NCI-H187 treated with DMSO at 0.1 percent for 48 hours (cell line): ENCODE measurements at regions not wholly inside any gene's neighbourhood (a gene's known extent, or its start where the extent isn't known, plus 50 kb on each side); places are given as distances from the start of the nearest gene placed in this dataset.

ENCODE experiments used
- DNase-seq: peaks from one replicate; lab custom pipeline; 2025; lab: John Stamatoyannopoulos, UW

DNA sequence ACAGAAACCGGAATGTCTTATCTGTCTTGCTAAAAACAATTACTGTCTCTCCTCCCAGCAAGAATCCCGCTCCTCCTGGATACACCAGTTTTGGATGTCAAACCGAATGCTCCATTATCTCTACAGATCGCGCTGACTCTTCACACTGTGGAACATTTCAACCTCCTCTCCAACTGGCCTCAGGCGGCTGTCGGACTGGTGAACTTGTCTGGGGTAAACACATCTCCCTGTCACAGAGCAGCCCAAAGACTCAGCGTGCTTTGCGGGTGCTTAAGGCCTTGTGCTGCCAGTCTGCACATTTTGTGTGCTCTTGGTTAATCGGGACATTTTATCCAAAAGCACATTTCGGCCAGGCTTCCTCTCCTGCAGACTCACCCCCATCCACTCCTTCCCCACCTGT is 173.1 kb downstream of the ICOS start:
- DNase-seq, result no peak

DNA sequence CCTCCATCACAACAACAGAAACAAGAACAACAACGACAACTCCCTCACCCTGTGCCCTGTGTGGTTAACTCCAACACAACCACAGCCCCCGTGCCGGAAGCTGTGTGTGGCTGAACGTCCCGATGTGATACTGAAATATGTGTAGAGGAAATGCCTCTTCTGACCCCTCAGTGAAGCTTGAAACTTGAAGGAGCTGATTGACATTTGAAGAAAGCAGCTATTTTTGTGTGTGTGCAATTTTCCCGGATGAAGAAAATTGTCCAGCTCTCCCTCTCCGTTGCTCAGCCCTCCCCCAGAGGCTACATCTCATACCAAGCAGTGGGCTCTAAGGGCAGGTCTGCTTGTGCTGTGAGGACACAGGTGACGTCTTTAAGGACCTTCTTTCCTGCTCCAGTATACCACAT is 173.8 kb downstream of the ICOS start:
- DNase-seq, result no peak

DNA sequence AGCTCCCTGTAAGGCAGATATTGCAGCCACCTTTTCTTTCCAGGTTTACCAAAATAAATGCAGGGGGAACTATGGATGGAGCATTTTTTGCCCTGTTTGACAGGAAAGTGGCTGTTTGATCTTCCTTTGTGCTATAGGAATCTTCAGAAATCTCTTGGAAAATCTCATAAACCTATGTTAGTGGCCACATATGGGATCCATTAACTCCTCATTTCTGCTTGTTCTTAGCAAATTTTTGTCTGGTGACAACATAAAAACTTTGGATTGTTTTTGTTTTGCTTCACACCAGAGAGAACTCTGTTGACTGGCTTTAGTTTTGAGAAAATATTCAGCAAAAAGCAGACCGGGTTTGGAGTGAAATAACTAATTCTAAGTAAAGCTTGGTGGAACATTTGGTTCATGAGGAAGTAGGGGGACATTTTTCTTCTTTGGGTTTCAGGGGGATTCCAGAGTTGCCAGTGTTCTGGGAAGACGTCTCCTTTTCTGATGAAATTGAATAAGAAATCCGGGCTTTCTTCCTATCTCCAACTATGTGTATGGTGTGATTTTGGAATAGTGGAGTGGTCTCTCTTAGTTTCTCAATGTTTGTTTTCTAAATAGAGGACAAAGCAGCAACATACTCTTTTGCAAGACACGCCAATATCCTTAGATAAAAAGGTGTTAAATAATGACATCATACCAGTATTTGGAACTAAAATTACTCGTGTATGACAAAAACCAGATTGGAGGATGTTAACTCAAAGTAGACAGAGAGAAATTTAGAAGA is 174.4 kb downstream of the ICOS start:
- no peak for DNase-seq

DNA sequence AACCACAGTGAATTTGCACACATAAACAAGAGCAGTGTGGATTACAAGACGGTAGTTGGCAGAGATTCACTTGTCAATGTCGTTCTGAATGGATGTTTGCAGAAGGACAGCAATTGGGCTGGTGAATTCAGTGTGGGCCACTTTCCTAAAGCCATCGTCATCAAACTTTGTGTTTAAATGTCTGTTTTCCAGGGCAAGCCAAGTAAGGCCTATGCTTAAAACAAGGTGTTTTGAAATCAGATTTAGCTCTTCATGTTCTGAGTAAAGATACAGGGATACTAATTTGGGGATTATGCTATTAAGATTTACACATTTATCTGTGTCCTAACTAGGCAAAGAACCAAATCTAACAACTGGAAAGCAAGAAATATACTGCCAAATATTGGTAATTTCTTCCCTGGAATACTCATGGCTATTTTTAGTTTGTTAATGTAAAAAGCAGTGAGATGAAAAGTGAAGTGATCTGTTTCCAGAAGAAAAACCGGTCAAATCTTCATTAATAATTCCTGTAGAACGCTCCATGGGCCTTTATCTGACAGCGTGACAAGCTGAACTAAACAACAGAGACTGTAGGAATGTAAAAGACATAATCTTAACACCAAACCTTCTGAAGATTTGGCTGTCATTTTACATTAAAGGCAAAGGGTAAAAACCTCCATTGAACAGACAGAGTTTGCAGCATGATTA is 175.7 kb downstream of the ICOS start:
- DNase-seq, result no peak

DNA sequence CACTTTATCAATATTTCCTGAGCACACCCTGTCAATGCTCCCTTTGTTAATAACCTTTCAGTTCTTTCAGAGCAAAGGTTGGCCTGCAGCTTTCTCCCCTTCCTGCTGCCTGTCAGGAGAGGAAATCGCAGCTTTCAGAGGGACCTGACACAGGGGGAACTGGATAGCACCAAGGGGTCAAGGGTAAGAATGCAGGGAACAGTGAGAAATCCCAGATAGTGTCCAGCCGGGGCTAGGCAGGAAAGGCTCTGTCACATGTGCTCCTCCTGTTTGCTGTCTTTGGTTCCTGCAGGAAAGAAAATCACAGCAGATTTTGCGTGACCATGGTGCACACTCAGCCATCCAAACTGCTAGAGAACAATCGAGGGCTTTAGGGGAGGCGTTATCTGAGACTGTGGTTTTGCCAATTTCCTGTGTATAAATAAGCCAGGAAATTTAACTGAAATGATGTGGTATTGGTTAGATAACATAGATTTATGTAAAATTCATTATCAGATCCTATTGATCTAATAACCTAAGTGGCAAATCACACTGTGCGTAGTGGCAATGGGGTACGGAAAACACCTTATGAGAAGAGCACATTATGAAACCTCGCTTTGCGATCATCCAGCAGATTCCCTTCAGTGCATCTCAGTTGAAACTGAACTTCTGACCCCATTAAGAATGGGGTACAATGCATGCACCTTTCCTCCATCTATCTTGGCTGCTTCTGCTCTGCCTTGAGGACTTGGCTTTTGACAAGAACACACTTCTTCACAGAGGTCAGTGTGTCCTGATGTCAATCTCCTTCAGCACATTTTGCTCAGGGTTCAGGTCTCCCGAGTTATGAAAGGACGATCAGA is 178.0 kb downstream of the ICOS start:
- DNase-seq, result no peak

DNA sequence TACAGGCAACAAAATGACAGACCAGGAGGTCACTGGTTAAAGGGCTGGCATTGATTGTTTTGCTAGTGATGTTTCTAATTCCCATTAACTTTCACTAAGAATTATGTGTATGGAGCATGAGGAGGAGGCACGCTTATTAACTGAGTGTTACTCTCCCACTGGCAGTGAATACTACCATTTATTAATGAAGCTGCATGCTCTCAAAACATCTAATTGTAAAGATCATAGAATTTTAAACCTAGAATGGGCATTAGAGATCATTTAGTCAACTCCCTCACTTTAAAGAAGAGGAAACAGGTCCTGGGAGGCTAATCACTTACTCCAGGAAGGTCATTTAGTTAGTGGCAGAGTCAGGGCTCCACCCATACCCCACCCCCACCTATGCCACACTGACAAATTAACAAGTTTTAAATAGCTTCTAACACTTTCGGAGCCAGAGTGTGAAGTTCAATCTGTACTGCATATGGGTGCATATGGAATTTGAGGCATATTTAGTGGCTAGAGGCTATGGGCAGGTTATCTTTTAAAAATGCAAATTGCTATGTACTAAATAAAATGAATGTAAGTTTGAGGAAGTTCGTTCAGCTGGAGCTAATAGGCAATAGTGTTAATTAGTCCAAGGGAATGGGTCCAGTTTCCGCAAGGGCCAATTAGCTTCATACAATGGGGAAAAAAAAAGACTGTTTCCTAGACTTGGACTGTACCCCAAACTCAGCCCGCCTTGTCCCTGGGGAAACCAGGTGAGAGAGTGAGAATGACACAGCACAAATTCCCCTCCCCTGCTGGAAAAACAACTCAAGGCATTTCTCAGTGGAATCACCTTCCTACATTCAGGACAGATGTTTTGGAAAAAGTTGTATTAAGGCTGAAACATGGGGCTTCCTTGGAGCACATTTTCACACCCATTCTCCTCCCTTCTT is 178.8 kb downstream of the ICOS start:
- DNase-seq, result no peak

DNA sequence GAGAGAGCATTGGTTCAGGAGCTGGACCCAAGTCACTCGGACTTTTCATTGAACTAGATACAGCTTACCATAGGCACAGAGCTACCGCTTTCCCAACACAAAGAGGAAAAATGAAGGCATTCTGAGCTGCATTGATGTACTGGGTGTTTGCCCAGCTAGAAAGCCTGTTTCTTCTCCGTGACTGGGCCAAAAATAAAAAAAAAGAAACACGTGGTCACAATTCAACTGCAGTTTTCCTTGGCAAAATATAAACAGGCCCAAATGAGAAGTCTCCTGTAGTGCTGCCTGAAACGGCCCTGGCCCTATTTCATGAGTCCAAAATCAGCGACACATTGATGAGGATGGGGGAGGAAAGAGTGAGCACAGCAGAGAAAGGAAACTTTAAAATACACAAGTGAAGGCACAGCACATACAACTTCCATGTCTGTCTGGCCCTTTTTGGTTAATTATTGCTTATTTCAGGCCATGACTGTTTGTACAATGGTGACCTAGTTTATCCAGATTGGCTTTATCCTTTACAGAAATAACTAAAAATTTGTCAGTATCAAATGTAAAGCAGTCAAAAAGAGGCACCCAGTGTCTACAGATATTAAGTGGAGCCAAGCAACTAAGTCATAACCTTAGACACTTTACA is 179.7 kb downstream of the ICOS start:
- no peak for DNase-seq

DNA sequence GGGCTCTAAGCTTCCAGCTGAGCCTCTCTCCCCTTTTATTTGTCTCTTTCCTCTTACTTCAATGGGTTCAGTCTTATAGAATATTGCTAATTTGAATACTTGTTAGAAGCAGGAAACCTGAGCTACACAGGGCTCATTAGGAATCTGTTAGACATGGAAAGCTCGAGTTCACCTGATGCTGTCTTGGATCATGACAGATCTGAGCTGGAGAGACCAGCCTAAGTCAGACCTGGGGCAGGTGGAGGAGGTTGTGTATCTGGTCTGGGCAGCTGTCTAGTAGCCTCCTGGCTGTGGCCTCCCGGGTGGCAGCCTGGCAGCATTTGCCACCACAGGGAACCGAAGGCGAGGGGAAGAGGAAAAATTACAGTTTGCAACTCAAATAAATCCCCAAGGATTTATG is 185.9 kb downstream of the ICOS start:
- DNase-seq, result no peak

DNA sequence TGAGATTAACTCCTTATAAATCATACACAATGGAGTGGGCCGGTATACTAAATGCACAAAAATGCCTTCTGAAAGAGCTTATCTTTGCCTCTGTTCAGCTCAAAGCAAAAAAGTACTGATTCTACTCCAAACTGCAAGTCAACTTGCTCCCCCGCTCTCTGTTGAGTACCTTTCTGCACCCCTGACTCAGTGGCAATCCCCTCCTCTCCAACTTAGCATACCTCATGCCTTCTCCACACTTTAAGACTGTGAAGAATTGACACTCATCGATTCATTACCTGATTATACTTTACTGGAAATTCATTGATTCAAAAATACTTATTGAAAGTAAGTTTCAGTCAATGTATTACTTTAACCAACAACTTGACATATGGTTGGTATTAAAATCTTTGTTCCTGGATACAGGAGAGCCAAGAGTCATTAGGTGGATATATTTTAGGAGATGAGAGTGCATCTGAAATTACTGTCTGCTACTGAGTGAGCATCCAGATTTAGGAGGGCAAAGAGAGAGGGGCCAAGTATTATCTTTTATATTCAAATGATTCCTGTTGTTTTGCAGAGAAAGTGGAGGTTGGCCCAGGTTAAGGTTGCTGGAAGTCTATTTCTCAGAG is 187.7 kb downstream of the ICOS start:
- no peak for DNase-seq

DNA sequence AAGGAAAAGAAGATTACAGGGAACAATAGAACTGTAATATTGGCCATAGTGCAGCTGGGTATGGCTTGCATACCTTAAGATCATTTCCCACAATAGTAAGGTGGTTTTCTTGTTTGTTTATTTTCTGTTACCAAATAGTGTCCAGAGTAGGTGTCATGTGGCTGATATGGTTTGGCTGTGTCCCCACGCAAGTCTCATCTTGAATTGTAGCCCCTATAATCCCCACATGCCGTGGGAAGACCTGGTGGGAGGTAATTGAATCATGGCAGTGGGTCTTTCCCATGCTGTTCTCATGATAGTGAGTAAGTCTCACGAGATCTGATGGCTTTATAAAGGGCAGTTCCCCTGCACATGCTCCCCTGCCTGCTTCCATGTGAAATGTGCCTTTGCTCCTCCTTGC is 190.1 kb downstream of the ICOS start:
- no peak for DNase-seq

DNA sequence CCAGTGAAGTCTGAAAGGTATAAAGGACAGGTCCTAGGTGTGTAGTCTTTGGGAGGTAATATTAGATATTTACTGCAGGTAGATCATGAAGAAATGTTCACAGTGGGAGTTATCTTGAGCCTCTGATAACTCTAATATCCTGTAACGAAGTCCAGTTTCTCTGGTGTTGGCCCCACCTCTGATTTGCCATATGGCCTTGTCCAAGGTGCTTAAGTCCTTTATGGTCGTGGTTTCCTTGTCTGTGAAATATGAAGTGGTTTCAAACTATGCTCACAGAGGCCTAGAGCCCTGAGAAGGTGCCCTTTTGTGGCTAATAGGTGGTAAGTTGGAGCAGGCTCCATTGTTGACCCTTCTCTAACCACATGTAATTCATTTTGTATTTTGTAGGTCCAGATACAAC is 190.7 kb downstream of the ICOS start:
- DNase-seq, result no peak

DNA sequence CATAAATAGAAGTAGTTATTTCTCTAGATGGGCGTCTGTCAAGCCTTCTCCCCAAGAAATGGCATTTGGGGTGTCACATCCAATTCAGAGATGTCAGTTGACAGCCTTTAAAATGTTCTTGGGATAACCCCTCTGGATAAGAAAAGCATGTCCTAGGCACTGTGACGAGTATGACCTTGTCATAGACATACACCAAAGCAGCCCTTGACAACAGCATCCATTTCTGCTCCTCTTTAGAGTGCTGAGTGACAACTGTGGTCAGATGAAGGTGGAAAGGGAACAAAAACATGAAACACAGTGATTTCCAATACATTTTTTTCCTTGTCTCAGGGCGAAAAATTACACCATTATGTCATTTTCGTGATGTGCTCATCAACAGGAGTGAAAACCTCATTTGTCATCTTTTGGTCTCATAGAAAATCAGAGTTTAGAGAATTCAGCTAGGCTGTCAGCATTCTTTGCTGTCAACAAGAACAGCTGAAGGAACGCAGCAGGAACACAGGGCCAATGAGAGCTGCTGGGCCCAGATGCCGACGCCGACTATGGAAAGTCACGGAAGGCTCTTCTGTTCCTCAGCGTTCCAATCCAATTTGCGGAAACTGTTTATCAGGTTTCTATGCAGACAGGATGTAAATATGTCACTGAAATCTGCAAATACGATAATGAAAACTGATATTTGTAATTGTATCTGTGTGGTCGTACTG is 193.2 kb downstream of the ICOS start:
- no peak for DNase-seq

DNA sequence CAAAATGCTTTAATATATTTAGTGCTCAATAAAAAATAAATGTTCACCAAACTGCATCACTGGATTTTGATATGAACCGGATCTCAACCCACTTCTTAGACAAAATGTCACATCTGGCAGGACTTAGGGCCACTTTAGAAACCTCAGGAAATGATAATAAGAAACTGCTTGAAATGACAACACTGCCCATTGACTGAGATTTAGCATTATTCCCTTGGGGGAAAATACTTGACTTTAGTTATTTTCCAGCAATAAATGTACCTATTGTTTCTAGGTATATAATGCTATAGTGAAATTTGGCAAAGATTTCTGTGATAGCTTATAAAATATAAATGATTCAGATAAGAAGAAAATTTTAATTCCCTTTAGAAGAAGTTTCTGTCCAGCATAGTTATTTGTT is 195.1 kb downstream of the ICOS start:
- no peak for DNase-seq

DNA sequence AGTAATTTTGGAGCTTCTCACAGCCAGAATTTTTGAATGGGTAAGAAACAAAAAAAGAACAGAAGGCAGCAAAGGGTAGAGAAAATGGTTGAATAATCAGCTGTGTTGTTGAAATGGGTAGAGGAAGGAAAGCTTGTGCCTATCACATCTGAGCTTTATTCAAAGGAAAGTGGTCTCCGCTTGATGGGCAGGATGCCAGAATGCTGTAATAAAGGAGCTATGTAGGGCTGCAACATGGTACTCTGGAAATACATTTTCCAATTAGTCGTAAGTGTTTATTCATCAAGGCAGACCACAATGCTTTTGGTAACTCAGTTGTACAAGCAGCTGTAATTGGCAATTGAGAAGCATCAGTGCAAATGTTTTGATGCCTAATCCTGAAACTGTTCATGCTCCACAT is 196.9 kb downstream of the ICOS start:
- no peak for DNase-seq

DNA sequence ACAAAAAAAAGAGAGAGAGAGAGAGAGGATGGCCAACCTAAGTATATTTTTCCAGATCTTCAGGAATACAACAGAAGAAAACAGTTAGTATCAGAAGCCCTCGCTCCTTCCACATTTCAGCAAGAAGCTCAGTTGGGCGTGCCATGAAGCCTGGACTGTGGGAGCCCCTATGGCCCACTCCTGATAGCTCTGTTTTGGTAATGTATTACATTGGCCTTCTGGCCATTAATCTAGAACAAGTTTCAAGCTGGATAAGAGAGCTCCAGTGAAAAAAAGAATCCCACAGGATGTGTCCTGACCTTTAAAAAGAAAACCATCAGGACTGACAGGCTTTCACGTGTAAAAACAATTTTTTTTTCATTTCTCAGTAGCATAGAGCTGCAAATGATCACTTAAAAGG is 197.9 kb downstream of the ICOS start:
- no peak for DNase-seq

DNA sequence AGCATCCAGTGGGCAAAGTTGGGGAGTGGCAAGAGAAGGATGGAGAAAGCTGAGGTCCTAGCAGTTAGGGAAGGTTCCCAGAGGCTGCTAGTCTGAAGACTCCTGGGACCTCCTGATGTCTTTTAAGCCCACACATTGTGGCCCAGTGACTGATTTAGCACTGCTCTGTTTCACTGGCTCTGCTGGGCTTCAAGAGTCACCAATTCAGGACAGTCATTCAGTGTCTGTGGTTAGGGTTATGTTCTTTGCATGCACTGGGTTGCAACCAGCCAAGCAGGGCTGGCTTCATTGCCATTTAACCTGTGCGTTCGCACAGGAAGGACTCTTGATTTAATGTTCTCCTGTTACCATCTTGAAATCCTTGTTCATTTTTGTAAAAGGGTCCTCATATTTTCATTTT is 199.2 kb downstream of the ICOS start:
- no peak for DNase-seq

DNA sequence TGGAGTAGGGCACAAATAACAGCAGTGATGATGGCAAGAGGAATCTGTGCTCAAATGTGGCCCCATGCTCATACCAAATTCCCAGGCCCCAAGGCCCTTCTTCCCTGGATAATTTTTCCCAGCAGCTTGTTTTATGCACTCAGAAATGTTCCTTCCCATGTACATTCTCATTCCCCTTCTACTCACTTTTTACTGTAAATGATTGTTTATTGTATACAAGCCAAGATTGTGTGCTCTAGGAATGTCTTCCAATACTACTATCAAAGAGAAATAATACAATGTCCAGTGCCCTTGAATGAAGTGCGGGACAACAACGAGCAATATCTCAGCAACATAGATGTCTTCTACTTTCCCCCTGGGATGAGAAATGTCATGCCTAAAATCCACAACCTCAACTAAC is 201.6 kb downstream of the ICOS start:
- DNase-seq, result no peak

DNA sequence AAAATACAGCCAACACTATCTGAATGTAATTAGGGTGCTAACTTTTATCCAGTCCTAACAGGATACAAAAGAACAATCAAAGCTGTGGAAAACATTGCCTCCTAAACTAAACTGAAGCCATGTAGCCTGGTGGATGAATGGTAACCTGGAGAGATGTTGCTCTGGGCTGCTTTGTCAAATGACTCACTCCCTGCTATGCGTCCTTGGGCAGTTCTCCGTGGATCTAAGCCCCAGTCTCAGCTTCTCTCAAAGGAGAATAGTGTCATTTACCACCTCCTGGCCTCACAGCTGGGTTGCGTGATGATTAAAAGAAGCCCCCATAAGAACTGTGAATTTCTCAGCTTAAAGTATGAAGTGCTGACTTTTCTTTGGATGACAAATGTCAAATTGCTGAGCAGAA is 203.7 kb downstream of the ICOS start:
- DNase-seq, result no peak

DNA sequence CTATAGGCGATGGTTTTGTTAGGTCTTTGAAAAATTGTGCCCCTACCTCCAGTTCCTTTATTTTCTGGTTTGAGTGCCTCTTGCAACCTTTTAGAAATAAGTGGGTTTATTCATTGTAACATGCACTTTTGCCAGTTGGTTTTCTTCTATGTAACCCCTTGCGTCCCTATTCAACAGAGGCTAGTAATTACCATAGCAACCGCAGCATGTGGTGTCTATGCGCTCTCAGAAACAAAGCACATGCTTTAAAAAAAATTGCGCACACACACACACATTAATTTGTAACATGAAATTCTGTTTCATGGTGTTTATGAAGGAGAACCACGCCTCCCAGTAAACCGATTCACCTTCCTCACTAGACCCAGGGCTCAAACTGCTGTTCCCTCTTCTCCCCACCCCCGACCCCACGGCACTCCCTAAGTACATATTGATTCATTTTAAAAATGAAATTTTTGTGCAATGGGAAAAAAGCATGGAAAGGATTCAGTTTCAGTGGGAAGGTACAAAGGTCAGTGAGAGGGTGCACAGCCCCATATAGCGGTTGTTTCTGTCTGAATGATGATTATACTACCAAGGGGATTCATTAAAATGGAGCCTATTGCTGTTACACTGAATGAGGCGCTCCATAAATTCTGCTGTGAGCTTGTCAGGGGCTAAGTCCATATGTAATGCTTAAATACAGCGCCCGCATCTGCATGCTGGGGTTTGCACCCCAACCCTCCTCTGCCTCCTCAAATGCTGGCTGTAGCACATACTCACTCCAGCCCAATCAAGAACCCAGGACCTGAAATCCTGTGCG is 206.9 kb downstream of the ICOS start:
- DNase-seq, result no peak

DNA sequence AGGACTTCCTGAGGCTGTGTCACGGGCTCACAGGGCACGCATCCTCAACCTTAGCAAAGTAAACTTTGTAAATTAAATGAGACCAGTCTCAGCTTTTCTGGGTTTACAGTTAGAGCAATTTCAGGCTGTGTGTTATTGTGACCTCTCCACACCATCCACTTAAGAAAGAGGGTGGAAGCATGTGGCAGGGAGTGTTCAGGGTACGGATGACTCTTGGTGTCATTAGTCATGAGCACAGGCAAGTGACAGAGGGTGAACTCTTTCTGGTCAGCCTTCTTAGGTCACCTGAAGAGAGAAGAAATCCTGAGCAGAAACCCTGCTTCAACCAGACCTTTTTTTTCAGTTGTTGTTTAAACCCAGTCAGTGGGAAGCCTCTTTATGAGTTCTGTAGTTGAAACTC is 207.9 kb downstream of the ICOS start:
- no peak for DNase-seq
